Activated T-helper 1 cell treated with Interleukin-2 at 50 U/mL for 16 hours (primary cell): ENCODE measurements at regions not wholly inside any gene's neighbourhood (a gene's known extent, or its start where the extent isn't known, plus 50 kb on each side); places are given as distances from the start of the nearest gene placed in this dataset.
"Not testable (repeated sequence)": the region's sequence is repeated elsewhere in the genome, so short reads cannot be mapped to it uniquely, and the experiment has no call there.

ENCODE experiments used
- DNase-seq: peaks from one replicate; pipeline ENCODE4 v3.0.0-alpha.2; 2020; ENCODE audit warnings: low read depth

DNA sequence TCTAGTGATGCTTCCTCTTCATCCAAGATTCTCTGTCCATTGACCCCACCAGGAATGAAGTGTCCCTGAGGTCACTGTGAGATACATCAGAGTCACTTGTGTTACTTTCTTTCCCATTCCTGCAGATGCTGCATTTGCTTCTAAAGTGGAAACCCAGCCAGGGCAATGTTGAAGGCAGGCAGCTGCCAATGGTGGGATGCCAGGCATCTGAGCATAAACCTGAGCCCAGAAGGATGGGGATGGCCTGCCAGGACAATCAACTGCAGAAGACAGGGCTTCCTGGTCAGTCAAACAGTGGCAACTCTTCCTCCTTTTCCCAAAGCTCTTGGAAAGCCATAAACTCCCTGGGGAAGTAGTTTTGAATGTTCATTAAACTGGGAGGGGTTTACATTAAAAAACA lies 178.0 kb upstream of the TMEM132C start:
- DNase-seq: no peak

DNA sequence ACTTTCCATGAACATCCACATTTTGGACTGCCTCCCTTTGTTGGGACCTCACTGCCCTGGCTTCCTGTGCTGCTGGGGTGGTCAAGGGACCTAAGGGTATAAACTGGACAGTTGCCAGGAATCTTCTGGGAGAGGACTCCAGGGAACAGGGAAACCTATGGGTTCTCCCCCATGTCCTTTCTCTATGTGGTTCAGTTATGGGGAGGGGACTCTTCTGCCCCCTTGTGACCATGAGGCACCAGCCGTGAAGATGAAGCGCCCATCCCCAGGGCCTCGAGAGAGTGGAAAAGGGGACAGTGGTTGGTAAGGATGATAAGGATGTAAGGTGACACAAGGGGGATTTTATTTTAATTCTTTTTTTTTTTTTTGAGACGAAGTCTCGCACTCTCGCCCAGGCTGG lies 177.0 kb upstream of the TMEM132C start:
- no peak for DNase-seq

DNA sequence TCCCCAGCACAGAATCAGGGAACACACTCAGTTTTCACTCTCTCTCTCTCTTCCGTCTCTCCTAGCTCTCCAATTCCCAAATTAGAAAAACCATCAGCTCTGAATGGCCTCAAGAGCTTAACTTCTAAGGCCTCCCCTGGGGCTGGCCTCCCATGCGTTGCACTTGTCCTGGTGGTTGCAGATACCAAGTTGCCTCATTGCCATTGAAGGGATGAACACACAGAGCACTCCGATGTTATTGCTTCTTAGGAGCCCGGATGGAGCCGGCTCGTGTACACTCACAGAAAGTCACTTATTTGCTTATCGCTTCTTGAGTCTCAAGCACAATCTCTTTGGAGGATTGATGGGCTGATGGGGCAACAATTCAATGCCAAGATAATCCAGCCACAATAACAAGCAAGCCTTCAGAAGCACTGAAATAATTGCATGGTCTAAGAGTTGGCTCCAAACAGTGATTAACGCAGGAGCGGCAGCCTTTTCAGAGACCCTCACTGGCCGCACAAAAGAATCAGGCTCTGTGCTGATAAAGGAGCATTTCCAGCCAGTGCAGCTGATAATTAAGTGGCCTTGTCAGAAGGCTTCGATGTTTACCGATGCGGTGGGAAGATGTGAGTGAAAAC lies 175.8 kb upstream of the TMEM132C start:
- DNase-seq: no peak

DNA sequence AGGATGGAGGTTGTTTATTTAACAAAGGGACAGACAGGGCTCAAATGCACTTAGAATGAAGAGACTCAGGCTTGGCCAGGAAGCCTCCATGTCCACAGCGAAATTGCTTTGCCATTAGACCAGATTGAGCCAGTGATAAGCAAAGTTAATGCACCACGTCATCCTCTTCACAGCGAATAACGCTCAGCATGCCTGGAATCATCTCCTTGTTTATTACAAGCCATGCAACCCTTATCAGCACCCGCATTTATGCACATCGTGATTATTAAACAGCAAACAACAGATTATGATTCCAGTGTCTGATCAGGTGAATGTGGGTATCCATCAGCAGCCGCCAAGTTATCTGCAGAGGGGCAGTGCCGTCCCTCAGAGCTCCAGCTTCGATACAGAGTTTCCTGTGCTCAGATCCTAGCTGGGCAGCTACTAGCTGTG lies 175.0 kb upstream of the TMEM132C start:
- no peak for DNase-seq

DNA sequence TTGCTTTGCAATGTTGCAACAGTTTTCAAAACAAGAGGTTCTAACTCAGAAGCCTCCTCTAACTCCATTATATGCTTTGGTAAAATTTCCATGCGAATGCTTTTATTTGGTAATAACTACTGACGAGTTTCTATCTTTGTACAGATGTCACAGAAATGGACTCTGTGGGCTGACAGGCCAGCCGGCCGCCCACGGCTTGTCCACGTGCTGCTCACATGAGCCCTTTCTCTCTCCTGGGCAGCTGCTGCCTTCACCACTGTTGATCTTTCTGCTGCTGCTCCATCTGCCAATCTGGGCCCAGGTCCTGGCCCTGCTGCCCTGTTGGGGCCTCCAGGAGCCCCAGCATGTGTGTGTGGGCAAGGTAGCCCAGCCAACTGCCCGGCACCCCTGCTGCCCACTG lies 168.2 kb upstream of the TMEM132C start:
- DNase-seq: no peak

DNA sequence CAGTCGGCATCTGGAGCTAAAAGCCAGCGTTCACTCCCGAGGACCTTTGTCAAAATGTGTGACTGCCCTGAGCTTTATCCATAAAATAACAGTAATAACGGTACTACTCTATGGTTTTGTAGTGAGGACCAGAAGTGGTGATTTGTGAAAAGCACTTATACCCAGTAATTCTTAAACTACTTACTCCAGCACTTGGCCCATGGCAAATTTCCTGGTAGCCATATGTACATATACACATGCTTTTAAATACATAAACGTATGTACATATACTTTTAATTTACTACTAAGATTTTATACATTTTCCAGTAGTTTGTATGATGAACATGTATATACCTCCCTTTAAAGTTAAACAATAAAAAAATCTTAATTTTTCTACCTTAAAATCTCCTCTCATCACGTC lies 163.8 kb upstream of the TMEM132C start:
- DNase-seq: no peak

DNA sequence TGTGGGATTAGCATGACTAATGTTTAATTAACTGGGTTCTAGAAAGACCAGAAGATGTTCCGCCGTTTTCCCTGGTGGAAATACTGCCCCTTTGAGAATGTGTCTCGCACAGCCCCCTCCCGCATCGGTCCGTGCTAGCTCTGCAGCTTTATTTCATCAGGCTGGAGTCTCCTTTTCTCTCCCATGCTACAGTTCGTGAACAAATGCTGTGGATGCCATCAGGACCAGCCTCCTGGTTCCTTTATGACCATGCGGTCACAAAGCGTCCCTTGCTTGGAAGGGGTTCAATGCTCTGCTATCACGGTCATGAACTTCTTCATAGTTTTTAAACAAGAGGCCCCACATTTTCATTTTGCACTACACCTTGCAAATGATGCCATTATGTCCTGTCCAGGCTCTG lies 157.7 kb upstream of the TMEM132C start:
- no peak for DNase-seq

DNA sequence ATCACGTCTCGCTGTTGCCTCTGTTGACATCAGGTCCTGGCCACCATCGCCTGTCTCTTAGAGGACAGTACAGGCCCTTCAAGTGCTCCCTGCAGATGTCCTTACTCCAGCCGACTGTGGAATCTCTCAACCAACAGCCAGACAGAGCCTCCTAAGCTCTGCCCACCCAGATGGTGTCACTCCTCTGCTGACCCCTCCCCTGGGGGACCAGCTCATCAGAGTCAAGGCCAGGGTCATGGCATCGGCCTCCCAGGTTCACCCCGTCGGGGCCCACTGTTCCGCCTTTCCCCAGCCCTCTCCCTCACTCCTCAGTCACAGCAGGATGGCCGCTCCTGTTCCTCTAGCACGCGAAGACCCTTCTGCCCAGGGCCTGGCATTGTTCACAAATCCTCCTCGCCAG lies 157.3 kb upstream of the TMEM132C start:
- DNase-seq: no peak

DNA sequence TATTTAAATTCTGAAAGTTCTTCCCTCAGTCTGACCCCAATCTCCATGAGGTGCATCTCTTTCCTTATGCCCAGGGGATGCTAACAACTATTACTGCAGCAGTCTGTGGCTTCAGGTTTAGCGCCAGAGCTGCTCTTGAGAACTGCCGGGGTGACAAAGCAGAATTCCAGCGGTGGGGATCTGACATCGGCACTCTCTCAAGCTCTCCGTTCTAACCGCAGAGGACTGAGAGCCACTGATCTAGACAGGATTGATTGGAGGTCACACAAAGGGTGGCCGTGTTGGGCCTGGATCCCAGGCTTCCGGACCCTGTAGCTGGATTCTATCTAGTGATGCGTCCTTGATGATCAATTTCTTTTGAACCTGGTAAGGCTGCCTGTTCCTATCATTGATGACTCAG lies 155.6 kb upstream of the TMEM132C start:
- no peak for DNase-seq

DNA sequence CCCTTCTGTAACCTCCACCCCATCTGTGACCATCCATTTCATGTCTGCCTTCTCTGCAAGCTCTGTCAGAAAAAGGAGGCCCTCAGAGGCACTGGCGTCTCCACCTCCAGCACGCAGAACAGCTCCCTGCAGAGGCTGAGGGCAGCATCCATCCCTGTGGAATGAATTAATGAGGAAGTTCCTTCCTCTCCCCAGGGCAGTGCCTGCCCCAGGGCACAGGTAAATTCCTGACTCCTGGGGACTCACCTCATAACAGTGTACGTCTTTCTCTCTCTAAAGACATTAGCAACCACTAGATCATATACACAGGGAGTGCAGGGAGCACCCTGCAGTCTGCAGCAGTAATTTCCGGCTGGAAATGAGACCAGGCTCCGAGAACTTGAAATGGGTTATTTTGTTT lies 155.0 kb upstream of the TMEM132C start:
- DNase-seq: no peak

DNA sequence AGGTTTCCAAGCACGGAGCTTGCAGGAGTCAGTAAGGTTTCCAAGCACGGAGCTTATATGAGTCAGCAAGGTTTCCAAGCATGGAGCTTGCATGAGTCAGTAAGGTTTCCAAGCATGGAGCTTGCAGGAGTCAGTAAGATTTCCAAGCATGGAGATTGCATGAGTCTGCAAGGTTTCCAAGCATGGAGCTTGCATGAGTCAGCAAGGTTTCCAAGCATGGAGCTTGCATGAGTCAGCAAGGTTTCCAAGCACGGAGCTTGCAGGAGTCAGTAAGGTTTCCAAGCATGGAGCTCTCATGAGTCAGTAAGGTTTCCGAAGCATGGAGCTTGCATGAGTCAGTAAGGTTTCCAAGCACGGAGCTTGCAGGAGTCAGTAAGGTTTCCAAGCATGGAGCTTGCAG lies 153.7 kb upstream of the TMEM132C start:
- DNase-seq: not testable (repeated sequence)

DNA sequence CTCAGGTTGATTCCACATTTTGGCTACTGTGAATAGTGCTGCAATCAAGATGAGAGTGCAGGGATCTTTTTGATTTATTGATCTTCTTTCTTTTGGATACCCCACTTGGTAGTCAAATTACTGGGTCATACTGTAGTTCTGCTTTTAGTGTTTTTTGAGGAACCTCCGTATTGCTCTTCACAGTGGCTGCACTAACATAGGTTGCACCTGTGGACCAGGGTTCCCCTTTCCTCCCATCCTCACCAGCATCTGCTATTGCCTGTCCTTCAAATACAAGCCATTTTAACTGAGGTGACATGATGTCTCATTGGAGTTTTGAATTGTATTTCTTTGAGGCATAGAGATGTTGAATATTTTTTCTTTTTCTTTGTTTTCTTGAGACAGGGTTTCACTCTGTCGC lies 152.5 kb upstream of the TMEM132C start:
- no peak for DNase-seq

DNA sequence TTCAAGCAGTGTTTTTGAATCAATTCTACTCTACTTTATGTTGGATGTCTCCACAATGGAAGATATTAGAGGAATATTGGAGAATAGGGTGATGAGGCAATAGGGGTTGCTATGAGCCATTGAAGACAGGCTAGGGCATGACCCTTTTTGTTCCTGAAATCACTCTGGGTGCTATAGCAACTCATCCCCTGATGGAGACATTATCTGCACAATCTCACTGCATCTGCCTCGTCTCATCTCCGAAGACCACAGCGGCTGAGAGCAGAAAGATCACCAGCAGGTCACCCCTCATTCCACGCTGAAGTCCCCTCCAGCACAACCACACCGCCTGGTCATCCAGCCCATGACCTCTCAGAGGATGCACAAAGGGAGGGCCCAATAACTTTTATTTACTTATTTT lies 150.4 kb upstream of the TMEM132C start:
- DNase-seq: no peak

DNA sequence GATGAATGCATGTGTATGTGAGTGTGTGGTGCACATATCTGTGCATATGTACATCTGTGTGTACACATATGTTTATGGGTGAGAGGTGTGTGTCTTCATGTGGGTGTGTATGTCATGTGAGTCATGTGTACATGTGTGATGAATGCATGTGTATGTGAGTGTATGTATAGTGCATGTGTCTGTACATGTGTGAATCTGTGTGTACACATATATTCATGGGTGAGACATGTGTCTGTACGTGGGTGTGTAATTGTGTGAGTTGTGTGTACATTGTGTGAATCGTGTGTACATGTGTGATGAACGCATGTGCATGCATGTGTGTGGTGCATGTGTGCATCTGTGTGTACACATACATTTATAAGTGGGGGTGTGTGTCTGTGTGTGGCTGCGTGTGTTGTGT lies 146.9 kb upstream of the TMEM132C start:
- no peak for DNase-seq

DNA sequence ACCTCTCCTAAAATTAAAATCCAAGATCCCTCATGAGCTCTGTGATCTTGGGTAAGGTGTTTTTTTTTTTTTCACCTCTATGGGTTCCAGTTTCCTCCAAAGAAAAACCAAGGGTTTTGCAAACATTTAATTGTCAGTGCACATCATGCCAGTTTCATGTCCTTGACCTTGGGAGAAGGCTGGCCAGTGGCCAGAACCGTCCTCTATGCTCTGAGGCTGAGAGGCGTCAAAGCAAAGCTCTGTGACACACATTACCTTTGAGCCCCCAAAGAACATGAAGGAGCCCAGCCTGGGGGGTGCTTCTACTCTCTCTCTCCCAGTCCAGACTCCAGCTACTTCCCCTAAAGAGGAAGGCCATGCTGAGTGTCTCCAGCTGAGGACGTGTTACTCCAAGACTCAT lies 145.5 kb upstream of the TMEM132C start:
- DNase-seq: no peak

DNA sequence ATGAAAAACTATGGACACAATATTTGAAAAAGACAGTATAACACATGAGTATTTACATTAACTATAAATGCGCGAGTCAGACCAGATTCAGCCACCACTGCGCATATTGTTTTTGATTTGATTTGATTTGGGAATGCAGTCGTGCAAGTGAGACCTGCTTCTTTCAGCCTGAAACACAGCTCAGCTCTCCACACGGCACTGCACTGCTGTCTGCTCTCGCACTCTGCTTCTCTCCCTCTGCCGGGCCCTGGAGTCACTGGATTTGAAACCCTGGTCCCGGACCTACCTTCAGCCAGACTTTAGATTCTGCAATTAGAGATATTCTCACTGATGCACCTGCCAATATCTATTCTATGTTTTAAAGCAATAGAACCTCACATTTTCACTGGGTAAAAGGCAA lies 143.9 kb upstream of the TMEM132C start:
- DNase-seq: no peak

DNA sequence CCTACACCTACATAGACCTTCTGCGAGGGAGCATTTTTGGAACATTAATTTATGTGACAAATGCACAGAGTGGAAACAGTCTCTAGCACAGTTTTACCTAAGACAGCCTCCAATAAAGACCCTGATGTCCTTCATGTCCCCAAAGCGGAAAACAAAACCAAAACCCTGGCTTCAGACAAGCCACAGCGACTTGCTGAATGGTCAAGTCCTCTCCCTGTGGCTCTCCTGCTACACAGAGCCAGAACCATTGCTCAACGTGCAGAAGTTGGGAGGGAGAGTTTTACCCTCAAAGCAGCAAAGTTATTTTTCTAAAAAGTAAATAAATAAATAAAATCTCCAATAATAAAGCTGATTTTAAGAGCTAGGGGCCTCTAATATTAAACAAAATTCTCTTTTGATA lies 135.0 kb upstream of the TMEM132C start:
- no peak for DNase-seq

DNA sequence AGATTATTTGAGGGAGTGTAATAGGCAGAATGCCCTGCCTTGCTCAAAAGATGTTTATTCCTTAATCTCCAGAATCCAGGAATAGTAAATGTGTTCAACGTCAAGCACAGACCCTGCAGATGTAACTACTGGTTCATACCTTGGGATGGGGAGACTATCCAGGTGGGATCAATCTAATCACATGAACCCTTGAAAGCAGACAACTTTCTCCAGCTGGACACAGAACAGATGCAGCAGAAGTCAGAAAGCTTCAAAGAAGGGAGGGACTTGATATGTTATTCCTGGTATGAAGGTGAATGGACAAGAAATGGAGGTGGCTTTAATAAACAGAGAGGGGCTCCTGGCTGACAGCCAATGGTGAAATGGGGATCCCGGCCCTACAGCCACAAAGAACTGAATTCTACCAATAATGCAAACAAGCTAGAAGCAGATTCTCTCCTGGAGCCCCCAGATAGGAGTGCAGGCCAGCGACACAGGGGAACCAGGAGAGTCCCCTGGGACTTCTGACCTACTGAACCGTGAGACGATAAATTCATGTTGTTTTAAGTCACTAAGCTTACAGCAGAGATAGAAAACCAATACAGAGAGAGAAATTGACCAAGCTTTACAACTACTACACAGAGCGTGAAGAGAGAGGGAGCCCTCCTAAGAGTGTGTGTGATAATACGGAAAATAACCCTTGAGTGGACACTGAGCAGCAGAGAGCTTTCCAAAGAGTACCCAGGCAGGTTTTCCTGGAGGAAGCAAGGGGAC lies 133.5 kb upstream of the TMEM132C start:
- DNase-seq: no peak

DNA sequence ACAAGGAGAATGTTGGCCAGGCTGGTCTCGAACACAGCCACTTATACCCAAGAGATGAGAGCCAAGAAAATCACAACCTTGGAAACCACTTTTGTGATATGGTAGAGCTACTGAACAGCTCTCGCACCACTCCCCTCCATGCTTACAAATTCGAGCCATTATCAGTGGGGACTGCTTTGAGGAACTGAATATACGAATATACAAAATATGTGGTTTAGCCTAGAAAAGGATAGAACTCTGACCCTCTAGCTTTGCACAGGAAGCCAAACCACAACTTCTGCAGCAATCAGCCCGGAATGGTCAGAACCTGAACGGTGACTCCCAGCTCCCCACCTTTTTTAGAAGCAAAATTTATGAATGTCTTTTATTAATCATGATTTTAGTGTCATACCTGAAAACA lies 129.8 kb upstream of the TMEM132C start:
- no peak for DNase-seq

DNA sequence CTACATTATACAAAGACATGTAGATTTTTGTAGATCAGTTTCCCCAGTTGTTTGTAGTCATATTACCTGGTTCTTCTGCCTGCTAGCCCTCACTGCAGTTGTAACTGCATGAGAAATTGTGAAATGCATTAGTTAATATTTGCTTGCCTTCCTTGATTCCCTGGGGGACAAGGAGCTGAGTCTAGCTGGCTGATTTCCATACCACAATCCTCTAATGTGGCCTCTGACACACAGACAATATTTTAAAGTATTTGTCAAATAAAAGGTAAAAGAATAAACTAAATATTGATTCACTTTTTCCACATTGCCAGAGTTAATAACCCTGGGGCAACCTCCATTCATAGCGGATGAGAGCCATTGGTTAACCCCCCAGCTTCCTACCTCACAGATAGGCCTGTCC lies 128.8 kb upstream of the TMEM132C start:
- no peak for DNase-seq

DNA sequence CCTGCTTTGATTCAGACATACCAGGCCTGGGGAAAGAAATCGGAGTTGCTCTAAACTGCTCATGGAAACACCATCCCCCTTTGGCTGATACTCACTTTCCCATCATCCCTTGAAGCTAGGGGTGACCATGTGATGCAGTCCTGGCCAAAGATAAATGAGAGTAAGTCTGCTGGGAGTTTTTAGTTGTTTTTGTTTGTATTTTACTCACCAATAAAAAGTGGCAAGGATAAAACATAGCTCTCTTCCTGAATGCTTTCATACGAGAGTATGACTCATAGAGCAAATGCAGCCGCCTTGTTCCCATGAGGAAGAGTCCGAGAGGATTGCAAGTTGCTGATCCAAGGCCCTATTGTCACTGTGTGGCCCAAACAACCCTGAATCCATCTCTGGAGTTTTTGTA lies 126.4 kb upstream of the TMEM132C start:
- no peak for DNase-seq

DNA sequence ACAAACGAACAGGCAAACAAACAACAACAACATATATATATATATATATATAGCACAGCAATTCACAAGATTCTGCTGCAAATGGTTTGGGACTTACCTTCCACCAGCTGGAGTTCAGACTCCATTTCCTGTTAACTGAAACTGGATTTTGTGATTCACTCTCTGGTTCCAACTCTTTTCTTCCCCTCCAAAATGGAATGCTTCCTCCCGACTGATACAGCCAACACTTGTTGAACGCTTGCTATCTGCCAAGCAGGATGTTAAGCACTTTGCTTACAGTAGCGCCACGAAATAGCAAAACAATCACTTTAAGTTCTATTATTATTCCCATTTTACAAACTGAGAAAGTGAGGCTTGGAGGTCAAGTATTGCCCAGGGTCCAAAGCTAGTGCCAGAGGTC lies 116.0 kb upstream of the TMEM132C start:
- no peak for DNase-seq

DNA sequence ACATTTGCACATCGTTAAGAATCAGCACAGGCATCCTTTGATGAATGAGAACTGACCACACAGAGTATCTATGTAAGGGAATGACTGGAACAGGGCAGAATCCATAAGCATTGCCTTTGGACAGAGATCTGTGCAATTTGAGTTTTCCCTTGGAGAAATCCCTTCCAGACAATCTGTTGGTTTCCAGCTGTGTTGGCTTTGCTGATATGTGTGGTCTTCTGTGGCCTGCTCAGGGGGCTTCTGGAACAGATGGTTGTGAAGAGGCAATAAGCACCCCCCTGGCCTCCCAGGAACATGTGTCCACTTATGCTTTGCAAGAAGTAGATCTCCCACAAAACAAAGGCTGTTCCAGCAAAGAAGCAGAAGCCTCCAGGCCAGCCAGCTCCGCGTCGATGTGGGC lies 111.4 kb upstream of the TMEM132C start:
- DNase-seq: no peak

DNA sequence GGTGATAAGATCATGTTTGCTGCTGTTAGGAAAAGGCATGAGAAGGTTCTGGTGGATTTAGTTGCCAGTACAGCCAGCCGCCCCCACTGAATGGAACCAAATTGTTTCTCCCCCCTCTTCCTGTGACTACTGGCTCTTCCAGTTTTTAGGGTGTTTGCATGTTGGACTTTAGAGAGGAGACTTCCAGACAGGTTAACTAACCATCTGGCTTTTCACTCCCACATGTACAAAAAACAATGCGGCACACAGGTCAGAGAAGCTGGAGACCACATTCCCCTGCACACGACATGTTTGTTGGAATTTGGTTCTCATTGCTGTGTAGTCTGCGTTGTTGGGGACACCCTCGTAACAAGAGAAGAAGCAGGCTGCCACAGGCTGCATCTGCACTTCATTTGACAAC lies 103.9 kb upstream of the TMEM132C start:
- DNase-seq: no peak
